H1 (cell line): ENCODE measurements at regions not wholly inside any gene's neighbourhood (a gene's known extent, or its start where the extent isn't known, plus 50 kb on each side); places are given as distances from the start of the nearest gene placed in this dataset.

Experiments
- CTCF ChIA-PET: fragments of 300-600 bp; sonication (Branson Sonifier 250); formaldehyde crosslinking; loops from one replicate; lab custom pipeline; 2021; ENCODE audit not compliant: partially characterized antibody; lab: Charles Lee
- POLR2A ChIA-PET: fragments of 300-600 bp; sonication (Branson Sonifier 250); formaldehyde crosslinking; loops from one replicate; lab custom pipeline; 2021; ENCODE audit warnings: inconsistent platforms; ENCODE audit not compliant: partially characterized antibody; lab: Charles Lee
- DNase-seq, 2 experiments: peaks; one replicate each; pipeline versions ENCODE4 v3.0.0 to v3.0.0-alpha.2; 2010 to 2022; ENCODE audit warnings: low spot score in 2 of 2, low read depth in 1 of 2, mixed read lengths in 1 of 2
- FAIRE-seq: peaks from 2 replicates; lab custom pipeline; 2011; peaks lifted over from hg19 to GRCh38; lab: Jason Lieb, UNC
- H2AFZ ChIP-seq: 2 replicates; pipeline ENCODE4 v1.8.1; 2012; ENCODE audit warnings: low read length, inconsistent platforms
- H2AK5ac ChIP-seq: 2 replicates; pipeline ENCODE4 v1.6.1; 2013; ENCODE audit warnings: low read depth, low read length
- H2BK120ac ChIP-seq: replicated peaks from 2 replicates; pipeline ENCODE3; 2013; ENCODE audit warnings: low read depth, low read length, inconsistent platforms
- H2BK12ac ChIP-seq: 2 replicates; pipeline ENCODE4 v1.6.1; 2013; ENCODE audit warnings: low read depth, low read length
- H2BK15ac ChIP-seq: 2 replicates; pipeline ENCODE4 v1.6.1; 2013; ENCODE audit warnings: low read length
- H2BK20ac ChIP-seq: 2 replicates; pipeline ENCODE4 v1.6.1; 2013; ENCODE audit warnings: low read length
- H2BK5ac ChIP-seq: 2 replicates; pipeline ENCODE4 v1.6.1; 2013; ENCODE audit warnings: low read depth, low read length
- H3K14ac ChIP-seq: 2 replicates; pipeline ENCODE4 v1.6.1; 2013; ENCODE audit warnings: inconsistent platforms; ENCODE audit not compliant: insufficient read length
- H3K18ac ChIP-seq: 2 replicates; pipeline ENCODE4 v1.6.1; 2013; ENCODE audit warnings: low read length; ENCODE audit errors: extremely low read depth
- H3K23ac ChIP-seq: 2 replicates; pipeline ENCODE4 v1.6.1; 2013; ENCODE audit warnings: inconsistent platforms; ENCODE audit not compliant: insufficient read length
- H3K23me2 ChIP-seq: 2 replicates; pipeline ENCODE4 v1.6.1; 2013; ENCODE audit warnings: low read depth, low read length
- H3K27ac ChIP-seq: 2 replicates; pipeline ENCODE4 v1.6.1; 2011; ENCODE audit warnings: low read depth, low read length, inconsistent platforms
- H3K27me3 ChIP-seq, 4 experiments: replicated peaks in 1 of 4; 1 replicate in 1 of 4; 2 replicates in 3 of 4; pipeline versions ENCODE4 v1.6.1 to v1.8.1; 2011 to 2013; ENCODE audit warnings: low read length in 3 of 4, mild to moderate bottlenecking in 3 of 4, inconsistent platforms in 2 of 4, mixed read lengths in 2 of 4, moderate library complexity in 1 of 4; ENCODE audit not compliant: control insufficient read depth in 3 of 4, insufficient read depth in 3 of 4; ENCODE audit errors: extremely low read depth in 1 of 4
- H3K36me3 ChIP-seq, 4 experiments: 2 replicates each; pipeline versions ENCODE4 v1.6.1 to v1.8.1; 2011 to 2013; ENCODE audit warnings: mild to moderate bottlenecking in 4 of 4, low read length in 3 of 4, moderate library complexity in 2 of 4, control low read depth in 1 of 4, inconsistent platforms in 1 of 4; ENCODE audit not compliant: insufficient read depth in 4 of 4, control insufficient read depth in 2 of 4
- H3K4ac ChIP-seq: replicated peaks from 2 replicates; pipeline ENCODE3; 2013; ENCODE audit warnings: low read length, low read depth, mixed read lengths, inconsistent platforms; ENCODE audit not compliant: insufficient read length
- H3K4me1 ChIP-seq, 4 experiments: replicated peaks in 1 of 4; 1 replicate in 1 of 4; 2 replicates in 3 of 4; pipeline versions ENCODE4 v1.6.1 to v1.8.1; 2011 to 2013; ENCODE audit warnings: low read length in 3 of 4, inconsistent platforms in 2 of 4, mixed read lengths in 1 of 4; ENCODE audit not compliant: insufficient read depth in 4 of 4, control insufficient read depth in 3 of 4
- H3K4me2 ChIP-seq, 2 experiments: 2 replicates each; pipeline versions ENCODE4 v1.6.1 to v1.8.1; 2011 to 2013; ENCODE audit warnings: low read depth in 2 of 2, low read length in 2 of 2, control low read depth in 1 of 2, inconsistent platforms in 1 of 2, mild to moderate bottlenecking in 1 of 2; ENCODE audit not compliant: insufficient read depth in 1 of 2
- H3K4me3 ChIP-seq, 4 experiments: fragments of 200-600, 300-600 bp in 1 of 4; sonication (generic), shearing (Covaris generic), sonication (Bioruptor Twin) in 1 of 4; 2 replicates each; pipeline versions ENCODE4 v1.5.1 to v1.8.1; 2011 to 2016; ENCODE audit warnings: low read length in 4 of 4, low read depth in 3 of 4, control low read depth in 2 of 4, inconsistent platforms in 2 of 4, mild to moderate bottlenecking in 2 of 4, mixed read lengths in 1 of 4, moderate library complexity in 1 of 4; ENCODE audit not compliant: insufficient read depth in 2 of 4; ENCODE audit errors: extremely low read depth in 1 of 4
- H3K56ac ChIP-seq: replicated peaks from 2 replicates; pipeline ENCODE3; 2013; ENCODE audit warnings: low read depth, mild to moderate bottlenecking, mixed read lengths, low read length, inconsistent platforms; ENCODE audit not compliant: insufficient read length
- H3K79me1 ChIP-seq: 2 replicates; pipeline ENCODE4 v1.6.1; 2013; ENCODE audit warnings: low read depth, low read length, control low read depth
- H3K79me2 ChIP-seq, 2 experiments: 2 replicates each; pipeline versions ENCODE4 v1.6.1 to v1.8.1; 2012 to 2013; ENCODE audit warnings: low read length in 2 of 2, mild to moderate bottlenecking in 2 of 2, inconsistent platforms in 1 of 2; ENCODE audit not compliant: insufficient read depth in 2 of 2, control insufficient read depth in 1 of 2
- H3K9ac ChIP-seq, 4 experiments: replicated peaks in 1 of 4; 1 replicate in 1 of 4; 2 replicates in 3 of 4; pipeline versions ENCODE4 v1.6.1 to v1.8.1; 2011 to 2013; ENCODE audit warnings: low read depth in 3 of 4, low read length in 3 of 4, control low read depth in 2 of 4, mild to moderate bottlenecking in 2 of 4, moderate library complexity in 2 of 4, inconsistent platforms in 1 of 4; ENCODE audit errors: extremely low read depth in 1 of 4
- H3K9me3 ChIP-seq, 2 experiments: 2 replicates each; pipeline versions ENCODE4 v1.6.1 to v1.8.1; 2012 to 2013; ENCODE audit warnings: mild to moderate bottlenecking in 2 of 2, moderate library complexity in 2 of 2, control low read depth in 1 of 2, inconsistent platforms in 1 of 2, low read depth in 1 of 2, low read length in 1 of 2, mixed read lengths in 1 of 2; ENCODE audit not compliant: insufficient read depth in 2 of 2
- H4K20me1 ChIP-seq, 2 experiments: replicated peaks in 1 of 2; 2 replicates each; pipeline versions ENCODE3 to v1.8.1; 2011 to 2013; ENCODE audit warnings: inconsistent platforms in 2 of 2, low read length in 2 of 2, mild to moderate bottlenecking in 1 of 2; ENCODE audit not compliant: insufficient read depth in 2 of 2, control insufficient read depth in 1 of 2
- H4K5ac ChIP-seq: 2 replicates; pipeline ENCODE4 v1.6.1; 2013; ENCODE audit warnings: low read length, low read depth, mixed read lengths, inconsistent platforms; ENCODE audit not compliant: insufficient read length
- H4K8ac ChIP-seq: 2 replicates; pipeline ENCODE4 v1.8.0; 2013; ENCODE audit warnings: mild to moderate bottlenecking, moderate library complexity, low read length, inconsistent platforms; ENCODE audit not compliant: insufficient read depth; ENCODE audit errors: extremely low read depth
- H4K91ac ChIP-seq: replicated peaks from 2 replicates; pipeline ENCODE3; 2013; ENCODE audit warnings: low read length, mixed read lengths, inconsistent platforms; ENCODE audit not compliant: insufficient read length
- CBX8 ChIP-seq: fragments of 300-800, 300-1000 bp; sonication (generic); IDR thresholded peaks from 2 replicates; pipeline ENCODE4 v1.7.1; 2016; ENCODE audit warnings: low read depth, low read length, borderline replicate concordance
- EP300 ChIP-seq, 2 experiments: IDR thresholded peaks; 1 replicate in 1 of 2; 2 replicates in 1 of 2; pipeline ENCODE4 v1.6.1; 2011 to 2012; ENCODE audit warnings: low read depth in 2 of 2, low read length in 2 of 2, mild to moderate bottlenecking in 2 of 2, borderline replicate concordance in 1 of 2, inconsistent platforms in 1 of 2, moderate library complexity in 1 of 2
- HDAC2 ChIP-seq, 2 experiments: fragments of 300-600 bp in 1 of 2; sonication (generic) in 1 of 2; IDR thresholded peaks; 2 replicates each; pipeline ENCODE4 v1.6.1; 2011 to 2012; ENCODE audit warnings: low read depth in 2 of 2, low read length in 2 of 2, mild to moderate bottlenecking in 2 of 2, moderate library complexity in 2 of 2, borderline replicate concordance in 1 of 2, inconsistent platforms in 1 of 2
- NRF1 ChIP-seq: IDR thresholded peaks from 2 replicates; pipeline ENCODE4 v1.6.1; 2011; ENCODE audit warnings: mild to moderate bottlenecking, low read depth, low read length, improper control_type of control experiment
- PHF8 ChIP-seq: fragments of 200-600 bp; sonication (generic); conservative IDR thresholded peaks from 2 replicates; pipeline ENCODE4 v1.7.1; 2012; ENCODE audit warnings: low read depth, mild to moderate bottlenecking, inconsistent platforms, low read length, moderate library complexity
- POU5F1 ChIP-seq: IDR thresholded peaks from 2 replicates; pipeline ENCODE4 v1.6.1; 2011; ENCODE audit warnings: low read depth, mild to moderate bottlenecking, low read length, moderate library complexity
- RFX5 ChIP-seq: IDR thresholded peaks from 2 replicates; pipeline ENCODE4 v1.6.1; 2011; ENCODE audit warnings: low read depth, low read length, improper control_type of control experiment, borderline replicate concordance
- SP1 ChIP-seq: IDR thresholded peaks from 2 replicates; pipeline ENCODE4 v1.6.1; 2011; ENCODE audit warnings: low read depth, low read length
- TAF7 ChIP-seq: optimal IDR thresholded peaks from 2 replicates; pipeline ENCODE3; 2011; ENCODE audit warnings: low read depth, mild to moderate bottlenecking, inconsistent platforms, low read length, moderate library complexity, borderline replicate concordance
- YY1 ChIP-seq: IDR thresholded peaks from 2 replicates; pipeline ENCODE4 v1.6.1; 2011; ENCODE audit warnings: low read depth, mild to moderate bottlenecking, low read length
- WGBS, 2 experiments: shearing (Covaris generic) in 1 of 2; methylation state at CpG; one replicate each; pipeline versions ENCODE4 v1.1.6 to v1.1.7; 2013 to 2015; ENCODE audit warnings: low lambda C conversion rate in 2 of 2, mixed read lengths in 2 of 2, inconsistent platforms in 1 of 2, low coverage in 1 of 2, missing lambda C conversion rate in 1 of 2; ENCODE audit not compliant: insufficient replicate concordance in 2 of 2, insufficient coverage in 1 of 2, insufficient read length in 1 of 2; ENCODE audit errors: extremely low coverage in 1 of 2, missing lambda C conversion rate in 1 of 2; 5-methylcytosine and 5-hydroxymethylcytosine counted together
- TF ChIP-seq, protein P1 (sequence below): IDR thresholded peaks from 2 replicates; pipeline ENCODE4 v1.6.1; 2012; ENCODE audit warnings: inconsistent platforms

GRCh38 chr2:147698166-147698565 is 146.7 kb upstream of the ACVR2A start:
- no peak for FAIRE-seq
- Histone ChIP-seq H2BK5ac (no peak overlapping the region), H3K36me3 (no peaks in the 10 kb centered on the region), H3K4me1 (no peaks in the 10 kb centered on the region), H2AK5ac (no peak overlapping the region), H3K27me3 (no peaks in the 10 kb centered on the region), H3K27ac (no peak overlapping the region), H2BK15ac (no peak overlapping the region), H3K9me3 (no peaks in the 10 kb centered on the region; a peak in 1 of 4 replicates), H3K4ac (no peak overlapping the region), H3K23me2 (no peaks in the 10 kb centered on the region), H4K91ac (no peak overlapping the region), H2BK20ac (no peak overlapping the region), H3K23ac (no peak overlapping the region), H3K18ac (no peak overlapping the region), H3K79me1 (no peaks in the 10 kb centered on the region), H3K9ac (no peak overlapping the region), H2BK12ac (no peak overlapping the region), H3K4me2 (no peak overlapping the region), H2AFZ (no peak overlapping the region), H4K5ac (no peak overlapping the region), H4K20me1 (no peaks in the 10 kb centered on the region), H3K4me3 (no peak overlapping the region), H3K14ac (no peak overlapping the region), H2BK120ac (no peak overlapping the region), H3K79me2 (no peaks in the 10 kb centered on the region), H3K56ac (no peak overlapping the region), H4K8ac (no peak overlapping the region)
- ChIA-PET POLR2A (no interaction called here), CTCF (interaction anchor here (1.1 kb wide), 1 partner anchor 42 kb away, joined by 4 read pairs; no protein-coding TSS in a partner anchor)
- WGBS, 2 experiments = 88% methylated on average over 2 of the region's 2 CpGs; no CpG with 5 or more reads in 1 of the 2 experiments
- TF ChIP-seq, protein P1, sequence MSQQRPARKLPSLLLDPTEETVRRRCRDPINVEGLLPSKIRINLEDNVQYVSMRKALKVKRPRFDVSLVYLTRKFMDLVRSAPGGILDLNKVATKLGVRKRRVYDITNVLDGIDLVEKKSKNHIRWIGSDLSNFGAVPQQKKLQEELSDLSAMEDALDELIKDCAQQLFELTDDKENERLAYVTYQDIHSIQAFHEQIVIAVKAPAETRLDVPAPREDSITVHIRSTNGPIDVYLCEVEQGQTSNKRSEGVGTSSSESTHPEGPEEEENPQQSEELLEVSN = no peak
- TF ChIP-seq CBX8 (no peak), PHF8 (no peak), RFX5 (no peak), YY1 (no peak), EP300 (IDR thresholded peaks at IDR 0.05; ENCODE audit: borderline replicate concordance in 1 of 2, low read depth in 2 of 2, low read length in 2 of 2) (no peak), TAF7 (no peak), POU5F1 (no peak), NRF1 (no peak), SP1 (no peak), HDAC2 (IDR thresholded peaks at IDR 0.05; ENCODE audit: borderline replicate concordance in 1 of 2, low read depth in 2 of 2, low read length in 2 of 2) (no peak)
- DNase-seq = no peak
